ENCODE measurements at regions not wholly inside any gene's neighbourhood (a gene's known extent, or its start where the extent isn't known, plus 50 kb on each side); places are given as distances from the start of the nearest gene placed in this dataset.

- peak in 1 of 2 donors; percentile 1 for DNase-seq (ENCODE audit: low read depth in 2 of 2)
Measured at GRCh38 chr6:82298012-82298411, 50.5 kb upstream of the IBTK start.
